NCI-H69 (cell line): ENCODE measurements at regions not wholly inside any gene's neighbourhood (a gene's known extent, or its start where the extent isn't known, plus 50 kb on each side); places are given as distances from the start of the nearest gene placed in this dataset.

Source experiments
- DNase-seq: peaks from one replicate; lab custom pipeline; 2025; lab: John Stamatoyannopoulos, UW

GRCh38 chr4:138021139-138021830 is 220.9 kb downstream of the SLC7A11 start:
- no peak for DNase-seq

DNA sequence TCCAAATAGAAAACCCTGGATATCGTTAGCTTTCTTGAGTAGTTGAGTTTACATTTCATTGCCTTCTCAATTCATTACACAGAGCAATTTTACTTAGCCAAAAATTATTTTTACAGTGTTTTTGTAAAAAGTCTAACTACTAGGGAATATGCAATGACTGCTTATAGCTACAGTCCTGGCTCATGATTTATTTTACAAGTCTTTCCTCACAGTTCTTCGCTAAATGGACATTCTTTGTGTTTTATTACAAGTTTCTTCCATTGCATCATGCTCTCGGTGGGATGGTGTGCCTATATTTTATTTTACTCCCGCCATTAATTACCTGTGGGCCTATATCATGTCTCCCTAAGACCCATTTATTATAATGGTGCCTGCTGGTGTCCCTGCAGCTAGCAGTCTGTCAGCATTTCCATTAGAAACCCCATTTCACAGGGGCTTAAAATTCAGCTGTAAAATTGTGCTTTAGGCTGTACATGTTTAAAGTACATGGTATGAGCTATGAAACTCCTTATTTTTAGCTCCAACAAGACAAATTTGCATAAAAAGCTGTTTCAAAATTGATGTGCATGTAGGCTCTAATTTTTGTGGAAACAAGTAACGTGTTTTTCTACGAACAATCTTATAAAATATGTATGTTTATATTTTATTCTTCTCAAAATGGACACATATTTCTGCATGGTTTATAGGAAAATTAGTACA is 227.4 kb downstream of the SLC7A11 start:
- no peak for DNase-seq

DNA sequence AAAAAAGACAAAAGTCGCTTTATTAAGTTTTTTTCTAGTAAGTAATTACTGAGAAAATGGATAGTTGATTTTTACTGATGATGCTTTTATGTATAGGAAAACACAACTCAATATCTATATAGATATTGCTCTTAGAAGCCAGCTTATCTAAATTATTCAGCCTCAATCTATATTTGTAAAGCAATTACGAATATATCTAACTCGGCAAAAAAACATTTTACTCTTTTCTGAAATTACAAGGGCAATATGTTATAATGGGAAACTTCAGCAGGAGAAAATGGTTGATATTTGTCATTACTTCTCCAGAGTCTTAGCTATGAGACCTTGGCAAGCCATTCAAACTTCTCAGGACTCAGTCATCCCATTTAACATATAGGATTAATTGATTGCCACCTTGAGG is 228.5 kb downstream of the SLC7A11 start:
- DNase-seq: no peak

- no peak for DNase-seq
Measured at GRCh38 chr4:138010639-138011038, 231.5 kb downstream of the SLC7A11 start.

DNA sequence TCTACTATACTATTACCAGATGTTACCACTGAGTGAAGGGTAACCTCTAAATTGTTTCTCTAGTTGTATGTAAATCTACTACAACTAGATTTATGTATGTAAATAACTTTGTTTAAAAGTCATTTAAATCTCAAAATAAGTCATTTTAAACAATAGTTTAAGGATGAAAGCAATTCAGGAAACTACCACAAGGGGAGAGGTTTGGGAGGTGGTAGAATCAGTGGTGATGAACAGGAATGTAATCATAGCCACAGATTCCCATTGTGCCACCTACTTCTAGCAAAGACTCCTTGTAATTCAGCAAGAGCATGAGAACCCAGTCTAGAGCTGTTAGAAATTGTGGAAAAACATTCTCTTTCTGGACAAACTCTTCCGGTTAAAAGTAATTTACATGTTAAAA is 234.6 kb downstream of the SLC7A11 start:
- no peak for DNase-seq

GRCh38 chr4:138005486-138005885 is 236.7 kb downstream of the SLC7A11 start:
- no peak for DNase-seq

DNA sequence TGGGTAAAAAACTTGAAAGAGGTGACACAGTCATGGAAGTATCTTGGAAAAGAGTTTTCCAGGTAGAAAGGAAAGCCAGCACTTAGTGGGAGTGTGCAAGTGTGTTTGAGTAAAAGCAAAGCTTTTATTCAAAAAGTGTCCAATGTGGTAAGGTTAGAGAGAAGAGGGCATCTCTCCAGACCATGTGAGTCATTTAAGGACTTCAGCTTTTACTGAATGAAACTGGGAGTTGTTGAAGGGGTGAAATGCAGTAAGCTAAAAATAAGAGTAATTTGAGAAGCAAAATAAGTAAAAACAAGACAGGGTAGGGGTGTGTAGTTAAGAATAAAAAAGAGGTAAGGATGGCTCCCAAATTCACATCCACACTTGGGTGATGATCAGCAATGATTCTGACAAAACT is 238.9 kb downstream of the SLC7A11 start:
- DNase-seq: no peak

- no peak for DNase-seq
Measured at GRCh38 chr4:137998666-137999429, 243.3 kb downstream of the SLC7A11 start.

DNA sequence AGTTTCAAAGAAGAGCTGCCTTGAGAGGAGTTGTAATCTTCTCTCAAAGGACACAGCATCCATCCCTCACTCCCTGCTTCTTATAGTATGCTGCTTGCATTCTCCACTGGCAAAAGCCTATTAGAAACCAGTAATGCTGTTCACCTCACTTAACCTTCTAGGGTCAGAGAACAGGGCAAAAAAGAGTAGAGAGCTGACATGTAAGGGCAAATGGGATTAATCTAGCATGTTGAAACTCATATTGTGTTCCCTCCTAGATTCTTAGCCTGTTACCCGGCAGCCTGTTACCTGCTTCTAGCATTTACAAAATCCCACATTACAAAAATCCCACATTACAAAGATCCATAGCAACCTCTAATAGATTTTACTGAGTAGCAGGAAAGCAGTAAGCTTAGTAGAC is 244.7 kb downstream of the SLC7A11 start:
- no peak for DNase-seq

GRCh38 chr4:137994853-137995252 is 247.3 kb downstream of the SLC7A11 start:
- DNase-seq: no peak

- DNase-seq: peak; percentile 14
Measured at GRCh38 chr4:137993232-137993631, 248.9 kb downstream of the SLC7A11 start.

- no peak for DNase-seq
Measured at GRCh38 chr4:137981277-137981676, 260.9 kb downstream of the SLC7A11 start.

DNA sequence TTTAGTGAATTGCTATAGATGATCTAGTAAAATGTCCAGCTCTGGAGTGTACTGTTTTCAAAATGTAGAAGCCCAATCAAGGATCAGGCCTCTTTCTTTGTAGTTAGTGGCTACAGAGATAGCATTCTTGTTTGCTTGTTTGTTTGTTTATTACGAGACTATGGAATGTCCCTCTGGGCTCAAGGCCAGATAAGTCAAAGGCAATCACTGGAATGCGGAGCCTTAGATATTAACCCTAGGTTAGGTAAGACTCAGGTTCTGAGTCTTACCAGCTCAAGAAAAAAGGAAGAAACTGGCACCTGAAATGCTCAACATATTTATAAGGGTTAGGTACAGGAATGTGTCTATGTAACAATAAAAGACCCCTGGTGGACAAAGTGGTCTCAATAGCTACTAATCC is 261.5 kb downstream of the SLC7A11 start:
- no peak for DNase-seq

GRCh38 chr4:137979938-137980337 is 262.2 kb downstream of the SLC7A11 start:
- no peak for DNase-seq

GRCh38 chr4:137968956-137969678 is 273.0 kb downstream of the SLC7A11 start:
- DNase-seq: no peak

- DNase-seq: no peak
Measured at GRCh38 chr4:137967480-137968190, 274.5 kb downstream of the SLC7A11 start.

DNA sequence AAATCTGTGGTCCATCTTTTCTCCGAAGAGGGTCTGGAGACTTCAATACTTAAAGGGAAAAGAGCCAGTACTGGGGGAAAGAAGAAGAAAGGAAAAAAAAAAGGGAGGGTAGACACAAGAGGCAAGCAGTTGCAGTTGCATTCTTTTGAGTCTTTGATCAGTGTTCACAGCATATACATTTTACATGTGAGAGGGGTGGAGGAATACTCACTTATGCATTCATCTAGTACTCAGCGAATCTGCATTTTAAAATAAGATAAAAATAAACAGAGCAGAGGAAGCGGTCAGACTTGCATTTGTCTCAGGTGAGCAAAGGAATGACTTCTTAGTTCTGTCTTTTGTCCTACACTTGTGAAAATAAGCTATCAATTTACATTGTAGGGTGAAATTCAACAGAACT is 275.6 kb downstream of the SLC7A11 start:
- no peak for DNase-seq

- DNase-seq: peak; percentile 80
Measured at GRCh38 chr4:137961051-137961438, 281.1 kb downstream of the SLC7A11 start.

GRCh38 chr4:137960371-137961050 is 281.6 kb downstream of the SLC7A11 start:
- DNase-seq: peak; percentile 43

- no peak for DNase-seq
Measured at GRCh38 chr4:137957806-137958205, 284.3 kb downstream of the SLC7A11 start.

GRCh38 chr4:137956256-137956655 is 285.9 kb downstream of the SLC7A11 start:
- DNase-seq: no peak
